Erythroblast (primary cell): ENCODE measurements at regions not wholly inside any gene's neighbourhood (a gene's known extent, or its start where the extent isn't known, plus 50 kb on each side); places are given as distances from the start of the nearest gene placed in this dataset.

Experiments
- GATA1 ChIP-seq: IDR thresholded peaks from 2 replicates; pipeline ENCODE4 v1.6.1; 2011; ENCODE audit warnings: low read depth, mild to moderate bottlenecking, control low read depth, low read length, moderate library complexity
- POLR2A ChIP-seq: IDR thresholded peaks from 2 replicates; pipeline ENCODE4 v1.6.1; 2011; ENCODE audit warnings: mild to moderate bottlenecking, low read length

GRCh38 chr7:35900651-35901050 lies 99.8 kb downstream of the SEPTIN7 start:
- TF ChIP-seq POLR2A (no peak), GATA1 (no peak)
